Keratinocyte (primary cell): ENCODE measurements at regions not wholly inside any gene's neighbourhood (a gene's known extent, or its start where the extent isn't known, plus 50 kb on each side); places are given as distances from the start of the nearest gene placed in this dataset.

Experiments
- DNase-seq: peaks from one replicate; pipeline ENCODE4 v3.0.0-alpha.2; 2011; ENCODE audit warnings: low read depth, missing footprints, low spot score
- FAIRE-seq: peaks from 2 replicates; lab custom pipeline; 2011; peaks lifted over from hg19 to GRCh38; lab: Jason Lieb, UNC
- H2AFZ ChIP-seq: 2 replicates; pipeline ENCODE4 v1.6.0; 2012; ENCODE audit warnings: low read length, control low read depth, inconsistent platforms; ENCODE audit not compliant: control insufficient read depth
- H3K27ac ChIP-seq: 2 replicates; pipeline ENCODE4 v1.5.1; 2011; ENCODE audit warnings: low read length; ENCODE audit not compliant: control insufficient read depth, insufficient read depth
- H3K27me3 ChIP-seq: 3 replicates; pipeline ENCODE4 v1.6.0; 2011; ENCODE audit warnings: low read length; ENCODE audit not compliant: control insufficient read depth, insufficient read depth; ENCODE audit errors: extremely low read depth
- H3K36me3 ChIP-seq, 2 experiments: 2 replicates in 1 of 2; 3 replicates in 1 of 2; pipeline ENCODE4 v1.5.1; 2011; ENCODE audit warnings: low read length in 2 of 2, mild to moderate bottlenecking in 1 of 2; ENCODE audit not compliant: control insufficient read depth in 2 of 2, insufficient read depth in 2 of 2; ENCODE audit errors: extremely low read depth in 1 of 2
- H3K4me1 ChIP-seq: 3 replicates; pipeline ENCODE4 v1.5.1; 2011; ENCODE audit warnings: low read length; ENCODE audit not compliant: control insufficient read depth, insufficient read depth; ENCODE audit errors: extremely low read depth
- H3K4me2 ChIP-seq: 3 replicates; pipeline ENCODE4 v1.6.0; 2011; ENCODE audit warnings: low read depth, low read length; ENCODE audit not compliant: control insufficient read depth, insufficient read depth; ENCODE audit errors: extremely low read depth
- H3K4me3 ChIP-seq, 3 experiments: fragments of 200-600 bp in 1 of 3; sonication (generic) in 1 of 3; 2 replicates in 2 of 3; 3 replicates in 1 of 3; pipeline ENCODE4 v1.5.1; 2011 to 2016; ENCODE audit warnings: low read length in 3 of 3, mild to moderate bottlenecking in 3 of 3, control low read depth in 2 of 3, inconsistent platforms in 1 of 3, low read depth in 1 of 3, mixed read lengths in 1 of 3, mixed run types in 1 of 3, moderate library complexity in 1 of 3; ENCODE audit not compliant: control insufficient read depth in 2 of 3, insufficient read depth in 2 of 3; ENCODE audit errors: extremely low read depth in 1 of 3
- H3K79me2 ChIP-seq: 2 replicates; pipeline ENCODE4 v1.6.0; 2012; ENCODE audit warnings: low read length; ENCODE audit not compliant: control insufficient read depth, insufficient read depth
- H3K9ac ChIP-seq: 3 replicates; pipeline ENCODE4 v1.6.0; 2011; ENCODE audit warnings: low read length; ENCODE audit not compliant: control insufficient read depth, insufficient read depth; ENCODE audit errors: extremely low read depth
- H3K9me1 ChIP-seq: 3 replicates; pipeline ENCODE4 v1.6.0; 2011; ENCODE audit warnings: low read length; ENCODE audit not compliant: control insufficient read depth, insufficient read depth; ENCODE audit errors: extremely low read depth
- H3K9me3 ChIP-seq: 2 replicates; pipeline ENCODE4 v1.5.1; 2012; ENCODE audit warnings: low read depth, low read length; ENCODE audit not compliant: control insufficient read depth
- H4K20me1 ChIP-seq: 3 replicates; pipeline ENCODE4 v1.6.0; 2011; ENCODE audit warnings: low read length; ENCODE audit not compliant: control insufficient read depth, insufficient read depth; ENCODE audit errors: extremely low read depth
- CTCF ChIP-seq, 3 experiments: IDR thresholded peaks in 1 of 3; conservative IDR thresholded peaks in 1 of 3; optimal IDR thresholded peaks in 1 of 3; 2 replicates in 2 of 3; 3 replicates in 1 of 3; pipeline versions ENCODE3 to v1.5.1; 2011; ENCODE audit warnings: low read length in 3 of 3, mild to moderate bottlenecking in 3 of 3, moderate library complexity in 2 of 3, control low read depth in 1 of 3, inconsistent platforms in 1 of 3; ENCODE audit not compliant: insufficient read depth in 2 of 3; ENCODE audit errors: extremely low read depth in 1 of 3
- EZH2 ChIP-seq: IDR thresholded peaks from one replicate; pipeline ENCODE4 v1.6.1; 2012; ENCODE audit warnings: inconsistent platforms, mild to moderate bottlenecking, low read length, moderate library complexity
- dilution Hi-C: fragments of 300-500 bp; cut with MboI; formaldehyde crosslinking; loops from one replicate; pipeline ENCODE4 v1.7.0; 2020; ENCODE audit warnings: low sequenced_read_pairs; ENCODE audit not compliant: extremely low pct_ligation_motif_present

- Histone ChIP-seq H3K79me2 (no peaks in the 10 kb centered on the region), H3K27ac (no peak overlapping the region), H3K36me3 (no peaks in the 10 kb centered on the region), H3K4me3 (no peak overlapping the region), H3K9me3 (no peaks in the 10 kb centered on the region), H4K20me1 (no peaks in the 10 kb centered on the region), H3K4me2 (no peak overlapping the region), H3K27me3 (no peaks in the 10 kb centered on the region), H2AFZ (no peak overlapping the region), H3K9ac (no peak overlapping the region), H3K9me1 (no peaks in the 10 kb centered on the region), H3K4me1 (no peaks in the 10 kb centered on the region)
- dilution Hi-C loops = no loop called here
- TF ChIP-seq CTCF (optimal IDR thresholded peaks at IDR 0.05 in 1 of 3, IDR thresholded peaks at IDR 0.05 in 1 of 3, conservative IDR thresholded peaks at IDR 0.05 in 1 of 3; ENCODE audit: extremely low read depth in 1 of 3, insufficient read depth in 2 of 3, low read length in 3 of 3) (no peak), EZH2 (no peak)
- no peak for FAIRE-seq
- no peak for DNase-seq
Observed at GRCh38 chr2:58495806-58496205, 254.7 kb upstream of the FANCL start.

- no peak for DNase-seq
- Histone ChIP-seq H3K4me1 (no peaks in the 10 kb centered on the region), H3K9me3 (no peaks in the 10 kb centered on the region), H3K9ac (no peak overlapping the region), H3K27ac (no peak overlapping the region), H4K20me1 (no peaks in the 10 kb centered on the region), H3K79me2 (no peaks in the 10 kb centered on the region), H3K4me3 (no peak overlapping the region), H3K36me3 (no peaks in the 10 kb centered on the region), H3K4me2 (no peak overlapping the region), H3K9me1 (no peaks in the 10 kb centered on the region), H3K27me3 (no peaks in the 10 kb centered on the region), H2AFZ (no peak overlapping the region)
- dilution Hi-C loops = no loop called here
- TF ChIP-seq EZH2 = no peak
- no peak for TF ChIP-seq CTCF (optimal IDR thresholded peaks at IDR 0.05 in 1 of 3, IDR thresholded peaks at IDR 0.05 in 1 of 3, conservative IDR thresholded peaks at IDR 0.05 in 1 of 3; ENCODE audit: extremely low read depth in 1 of 3, insufficient read depth in 2 of 3, low read length in 3 of 3)
- no peak for FAIRE-seq
Observed at GRCh38 chr2:58494071-58494501, 253.0 kb upstream of the FANCL start.
